Iris pigment epithelial cell (primary cell): ENCODE measurements at regions not wholly inside any gene's neighbourhood (a gene's known extent, or its start where the extent isn't known, plus 50 kb on each side); places are given as distances from the start of the nearest gene placed in this dataset.

Experiments used
- DNase-seq: peaks from one replicate; pipeline ENCODE4 v3.0.0-alpha.2; 2011; ENCODE audit warnings: low read depth

- DNase-seq = no peak
Measured at GRCh38 chr11:13222285-13222684, 55.3 kb upstream of the BMAL1 start.

DNA sequence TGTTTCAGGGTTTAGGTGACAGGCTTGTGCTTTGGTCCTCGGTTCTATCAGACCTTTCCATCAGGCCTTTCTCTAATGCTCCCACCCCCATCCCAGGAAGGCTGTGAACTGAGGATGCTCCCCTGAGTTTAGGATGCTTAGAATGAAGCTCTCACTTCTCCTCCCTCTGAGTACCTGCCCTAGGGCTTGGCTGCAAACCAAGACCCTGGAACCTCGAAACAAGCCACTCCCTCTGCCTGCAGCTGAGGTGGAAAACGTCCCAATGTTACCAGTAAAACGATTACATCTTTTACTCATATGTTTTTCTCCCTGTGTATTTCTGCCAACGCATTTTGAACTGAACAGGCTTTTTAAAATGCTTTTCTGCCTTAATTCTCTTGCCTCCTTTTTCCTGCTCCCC lies 54.5 kb upstream of the BMAL1 start:
- no peak for DNase-seq

DNA sequence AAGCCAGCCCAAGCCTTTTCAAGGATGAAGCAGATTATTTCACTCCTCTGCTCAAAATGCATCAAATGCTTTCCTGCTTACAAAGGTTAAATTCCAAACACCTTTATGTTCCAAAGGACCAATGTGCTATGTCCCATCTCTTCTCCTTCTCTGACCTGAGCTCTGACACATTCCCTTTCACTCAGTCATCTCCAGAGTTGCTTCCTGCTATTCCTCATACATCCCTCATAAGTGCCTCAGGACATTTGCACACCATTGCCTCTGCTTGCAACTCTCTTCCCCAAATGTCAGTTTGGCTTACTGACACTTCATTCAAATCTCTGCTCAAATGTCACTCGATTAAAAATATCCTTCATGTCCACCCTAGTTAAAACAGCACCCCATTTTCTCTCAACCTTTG lies 53.3 kb upstream of the BMAL1 start:
- DNase-seq = no peak

DNA sequence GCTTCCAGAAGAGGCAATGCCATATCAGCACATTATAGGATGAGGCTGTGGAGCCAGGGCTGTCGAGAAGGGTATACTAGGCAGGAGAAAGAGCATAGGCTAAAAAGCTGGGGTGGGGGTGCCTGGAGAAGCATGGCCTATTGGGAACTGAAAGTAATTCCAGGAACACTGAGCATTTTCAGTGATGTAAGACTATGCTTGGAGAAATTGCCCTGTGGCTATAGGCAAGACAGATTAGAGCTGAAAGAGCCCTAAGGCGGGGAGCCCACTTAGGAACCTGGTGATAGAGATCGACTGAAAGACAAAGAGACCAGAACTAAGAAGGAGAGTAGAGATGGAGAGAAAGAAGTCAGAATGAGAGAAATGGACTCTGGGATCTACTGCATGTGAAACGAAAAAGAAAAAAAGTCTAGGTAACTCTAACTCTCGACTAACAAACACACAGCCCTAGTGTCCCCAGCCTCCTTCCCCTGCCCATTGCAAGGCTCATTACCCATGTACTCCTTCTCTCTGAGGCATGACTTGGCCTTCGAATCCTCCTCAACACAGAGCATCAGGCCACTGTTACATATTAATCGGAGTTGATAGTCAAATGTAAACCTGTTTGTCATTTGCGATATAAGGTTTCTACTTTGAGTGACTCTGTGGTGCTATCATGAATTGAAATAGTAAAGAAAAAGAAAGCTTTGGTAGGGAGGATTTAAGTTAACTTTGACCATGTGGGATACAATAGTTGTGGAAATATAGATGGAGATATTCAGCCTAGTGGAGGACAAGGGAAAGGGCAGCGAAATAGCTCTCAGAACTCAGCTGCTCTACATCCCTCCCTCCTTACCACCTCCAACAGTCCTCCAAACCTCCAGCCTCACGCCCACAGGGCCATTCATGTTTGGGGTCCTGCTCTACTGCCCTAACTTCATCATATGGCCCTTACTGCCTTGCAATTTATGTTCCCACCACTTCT lies 52.3 kb upstream of the BMAL1 start:
- no peak for DNase-seq

DNA sequence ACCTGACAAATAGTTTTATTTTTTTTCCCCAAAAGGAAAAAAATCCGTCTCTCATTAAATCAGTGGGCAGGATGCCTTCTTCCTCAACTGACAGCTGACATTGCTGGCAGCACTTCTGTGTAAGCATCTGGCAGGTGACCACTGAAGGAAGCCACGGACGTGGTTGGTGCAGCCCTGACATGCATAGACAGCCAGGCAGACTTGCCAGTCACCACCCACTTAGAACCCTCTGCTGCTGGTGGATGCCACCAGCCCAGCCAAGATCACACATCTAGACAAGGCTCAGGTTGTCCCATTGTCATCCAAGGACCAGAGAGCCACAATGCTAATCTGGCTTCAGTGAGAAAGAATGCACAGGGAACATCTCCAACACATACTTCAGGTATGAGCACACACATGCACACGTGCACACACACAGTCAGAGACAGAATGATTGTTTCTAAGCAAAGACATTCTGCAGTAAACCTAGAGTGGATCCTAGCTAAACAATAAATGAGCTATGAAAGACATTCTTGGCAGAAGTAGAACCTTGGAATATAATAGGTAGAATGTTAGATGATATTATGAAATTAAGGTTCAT lies 49.8 kb upstream of the BMAL1 start:
- DNase-seq = no peak
